OCI-LY7 (cell line): ENCODE measurements at regions not wholly inside any gene's neighbourhood (a gene's known extent, or its start where the extent isn't known, plus 50 kb on each side); places are given as distances from the start of the nearest gene placed in this dataset.

Experiments
- BruUV-seq: library from RNA; stranded (reverse); fragments of 400-500 nt; replicated peaks from 2 replicates; lab custom pipeline; 2021; lab: Mats Ljungman, UMichigan
- CTCF ChIA-PET: fragments of 300-600 bp; sonication (Branson Sonifier 250); formaldehyde crosslinking; loops from one replicate; lab custom pipeline; 2022; ENCODE audit warnings: antibody characterized with exemption; ENCODE audit not compliant: unreplicated experiment; lab: Charles Lee
- POLR2A ChIA-PET: fragments of 300-600 bp; sonication (Branson Sonifier 250); formaldehyde crosslinking; loops from one replicate; lab custom pipeline; 2022; ENCODE audit warnings: antibody characterized with exemption; lab: Charles Lee
- DNase-seq: peaks from one replicate; pipeline ENCODE4 v3.0.0-alpha.2; 2015; ENCODE audit warnings: low spot score
- H2AFZ ChIP-seq: fragments of 200-600 bp; sonication (generic), shearing (Covaris generic); 2 replicates; pipeline ENCODE4 v1.6.1; 2014; ENCODE audit warnings: mild to moderate bottlenecking, antibody characterized with exemption, low read length, moderate library complexity
- H3K27ac ChIP-seq: fragments of 200-600 bp; sonication (generic); 2 replicates; pipeline ENCODE4 v1.5.1; 2014; ENCODE audit warnings: mixed run types, low read depth, mild to moderate bottlenecking, moderate library complexity, low read length, inconsistent platforms; ENCODE audit not compliant: poor library complexity, severe bottlenecking
- H3K36me3 ChIP-seq: fragments of 200-600 bp; sonication (generic); 2 replicates; pipeline ENCODE4 v1.6.1; 2014; ENCODE audit warnings: mild to moderate bottlenecking, antibody characterized with exemption, low read length, moderate library complexity, mixed read lengths; ENCODE audit not compliant: insufficient read depth
- H3K4me1 ChIP-seq: fragments of 200-600 bp; sonication (generic); 2 replicates; pipeline ENCODE4 v1.5.1; 2014; ENCODE audit warnings: mild to moderate bottlenecking, low read length; ENCODE audit not compliant: insufficient read depth, poor library complexity, severe bottlenecking
- H3K4me2 ChIP-seq: fragments of 200-600 bp; sonication (generic); 2 replicates; pipeline ENCODE4 v1.6.1; 2014; ENCODE audit warnings: mild to moderate bottlenecking, low read length
- H3K4me3 ChIP-seq: fragments of 200-600 bp; sonication (generic); 2 replicates; pipeline ENCODE4 v1.5.1; 2014; ENCODE audit warnings: mild to moderate bottlenecking, low read depth, low read length; ENCODE audit not compliant: poor library complexity, severe bottlenecking
- H3K79me2 ChIP-seq: fragments of 200-600 bp; sonication (generic); 2 replicates; pipeline ENCODE4 v1.6.1; 2016; ENCODE audit warnings: low read depth, mild to moderate bottlenecking, low read length, moderate library complexity, mixed read lengths; ENCODE audit not compliant: insufficient read depth
- H3K9me2 ChIP-seq: fragments of 200-600 bp; sonication (generic); 2 replicates; pipeline ENCODE4 v1.6.1; 2016; ENCODE audit warnings: mild to moderate bottlenecking, low read length, mixed read lengths; ENCODE audit not compliant: insufficient read depth
- H3K9me3 ChIP-seq: fragments of 200-600 bp; sonication (generic); 2 replicates; pipeline ENCODE4 v1.6.1; 2014; ENCODE audit warnings: mild to moderate bottlenecking, mixed run types, low read length, mixed read lengths
- H4K20me1 ChIP-seq: fragments of 200-600 bp; sonication (generic); 2 replicates; pipeline ENCODE4 v1.6.1; 2014; ENCODE audit warnings: mild to moderate bottlenecking, antibody characterized with exemption, low read length, moderate library complexity, mixed read lengths; ENCODE audit not compliant: insufficient read depth
- EZH2phosphoT487 ChIP-seq: fragments of 200-600 bp; sonication (generic); IDR thresholded peaks from 2 replicates; pipeline ENCODE4 v1.6.1; 2018; ENCODE audit warnings: low read depth, borderline replicate concordance, mild to moderate bottlenecking, mixed run types, antibody characterized with exemption, low read length, moderate library complexity, mixed read lengths
- intact Hi-C: fragments of 100-400 bp; cut with micrococcal nuclease; formaldehyde crosslinking; loops from one replicate; pipeline ENCODE4 v1.10.0; 2022; ENCODE audit not compliant: unreplicated experiment
- TF ChIP-seq, protein P1 (sequence below): fragments of 200-600 bp; sonication (generic); conservative IDR thresholded peaks from 2 replicates; pipeline ENCODE4 v1.5.1; 2014; ENCODE audit warnings: mild to moderate bottlenecking, antibody characterized with exemption, low read length, moderate library complexity, mixed read lengths

DNA sequence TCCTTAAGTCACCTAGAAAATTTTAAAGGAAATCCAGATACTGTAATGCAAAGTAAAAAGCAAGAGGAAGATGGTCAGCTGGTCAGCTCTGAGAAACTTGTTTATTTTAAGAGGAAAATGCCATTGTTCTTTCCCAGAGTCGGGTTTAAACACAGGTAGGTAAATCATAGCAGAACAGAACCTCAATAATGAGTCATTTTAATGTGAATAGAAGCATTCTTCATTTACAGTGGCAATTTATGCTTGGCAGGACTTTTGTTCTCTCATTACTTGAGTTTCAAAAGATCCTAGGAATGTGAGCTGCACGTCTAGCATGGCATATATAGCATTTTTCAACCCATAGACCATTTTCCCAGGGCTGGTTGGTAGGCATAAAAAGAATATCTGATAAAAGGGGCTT, 132.3 kb downstream of the LIG4 start:
- Histone ChIP-seq H3K4me3 (no peak overlapping the region), H3K4me2 (no peak overlapping the region), H2AFZ (no peak overlapping the region), H3K4me1 (no peaks in the 10 kb centered on the region), H3K36me3 (no peaks in the 10 kb centered on the region), H3K27ac (no peak overlapping the region), H4K20me1 (no peaks in the 10 kb centered on the region), H3K9me3 (no peaks in the 10 kb centered on the region), H3K9me2 (no peaks in the 10 kb centered on the region), H3K79me2 (no peaks in the 10 kb centered on the region)
- DNase-seq: no peak
- no TSS peak for BruUV-seq
- TF ChIP-seq, protein P1, sequence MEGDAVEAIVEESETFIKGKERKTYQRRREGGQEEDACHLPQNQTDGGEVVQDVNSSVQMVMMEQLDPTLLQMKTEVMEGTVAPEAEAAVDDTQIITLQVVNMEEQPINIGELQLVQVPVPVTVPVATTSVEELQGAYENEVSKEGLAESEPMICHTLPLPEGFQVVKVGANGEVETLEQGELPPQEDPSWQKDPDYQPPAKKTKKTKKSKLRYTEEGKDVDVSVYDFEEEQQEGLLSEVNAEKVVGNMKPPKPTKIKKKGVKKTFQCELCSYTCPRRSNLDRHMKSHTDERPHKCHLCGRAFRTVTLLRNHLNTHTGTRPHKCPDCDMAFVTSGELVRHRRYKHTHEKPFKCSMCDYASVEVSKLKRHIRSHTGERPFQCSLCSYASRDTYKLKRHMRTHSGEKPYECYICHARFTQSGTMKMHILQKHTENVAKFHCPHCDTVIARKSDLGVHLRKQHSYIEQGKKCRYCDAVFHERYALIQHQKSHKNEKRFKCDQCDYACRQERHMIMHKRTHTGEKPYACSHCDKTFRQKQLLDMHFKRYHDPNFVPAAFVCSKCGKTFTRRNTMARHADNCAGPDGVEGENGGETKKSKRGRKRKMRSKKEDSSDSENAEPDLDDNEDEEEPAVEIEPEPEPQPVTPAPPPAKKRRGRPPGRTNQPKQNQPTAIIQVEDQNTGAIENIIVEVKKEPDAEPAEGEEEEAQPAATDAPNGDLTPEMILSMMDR: no peak
- no peak for TF ChIP-seq EZH2phosphoT487
- CTCF ChIA-PET: no interaction called here
- POLR2A ChIA-PET: interaction anchor here (0.9 kb wide), 1 partner anchor 9 kb away, joined by 4 read pairs; no protein-coding TSS in a partner anchor
- intact Hi-C loops: no loop called here

DNA sequence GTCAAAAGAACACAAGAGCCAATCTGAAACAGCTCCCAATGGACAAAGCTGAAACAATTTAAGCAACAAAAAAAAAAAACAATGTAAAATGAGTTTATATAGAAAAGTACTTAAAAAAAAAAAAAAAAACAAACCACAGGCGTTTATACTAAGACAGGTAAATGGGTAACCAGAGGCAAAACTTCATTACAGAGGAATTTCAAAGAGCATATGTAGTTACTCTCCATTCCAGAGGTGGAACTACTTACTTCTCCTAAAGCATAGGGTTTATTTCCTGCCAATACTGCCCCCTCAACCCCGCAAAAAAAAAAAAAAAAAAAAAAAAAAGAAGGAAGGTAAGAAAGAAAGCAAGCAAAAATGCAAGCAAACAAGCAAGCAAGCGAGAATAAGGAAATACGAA, 132.9 kb downstream of the LIG4 start:
- DNase-seq: no peak
- no peaks in the 10 kb centered on the region for H3K9me3 ChIP-seq
- H3K36me3 ChIP-seq: no peaks in the 10 kb centered on the region
- no peak overlapping the region for H3K4me2 ChIP-seq
- POLR2A ChIA-PET: no interaction called here
- H3K27ac ChIP-seq: no peak overlapping the region
- no peaks in the 10 kb centered on the region for H4K20me1 ChIP-seq
- no peaks in the 10 kb centered on the region for H3K4me1 ChIP-seq
- TF ChIP-seq EZH2phosphoT487: no peak
- TF ChIP-seq, protein P1: no peak
- no peaks in the 10 kb centered on the region for H3K9me2 ChIP-seq
- no peaks in the 10 kb centered on the region for H3K79me2 ChIP-seq
- BruUV-seq: no TSS peak
- CTCF ChIA-PET: no interaction called here
- intact Hi-C loops: no loop called here
- H3K4me3 ChIP-seq: no peak overlapping the region
- H2AFZ ChIP-seq: no peak overlapping the region

DNA sequence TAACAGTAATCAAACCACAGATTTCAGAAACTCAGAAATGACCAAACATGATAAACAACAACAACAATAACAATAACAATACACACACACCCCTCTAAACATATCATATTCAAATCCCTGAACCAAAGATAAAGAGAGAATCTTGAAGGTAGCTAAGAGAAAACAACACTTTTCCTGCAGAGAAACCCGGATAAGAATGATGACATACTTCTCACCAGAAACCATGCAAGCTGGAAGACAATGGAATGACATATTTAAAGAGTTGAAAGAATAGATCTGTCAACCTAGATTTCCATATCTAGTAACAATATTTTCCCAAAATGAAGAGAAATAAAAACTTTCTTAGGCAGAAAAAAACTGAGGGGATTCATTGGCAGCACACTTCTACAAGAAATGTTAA, 138.1 kb downstream of the LIG4 start:
- intact Hi-C loops: no loop called here
- Histone ChIP-seq H4K20me1 (no peaks in the 10 kb centered on the region), H3K4me2 (no peak overlapping the region), H3K79me2 (no peaks in the 10 kb centered on the region), H2AFZ (no peak overlapping the region), H3K9me3 (no peaks in the 10 kb centered on the region), H3K4me1 (no peaks in the 10 kb centered on the region), H3K4me3 (no peak overlapping the region), H3K36me3 (no peaks in the 10 kb centered on the region), H3K9me2 (no peaks in the 10 kb centered on the region), H3K27ac (no peak overlapping the region)
- DNase-seq: no peak
- TF ChIP-seq, protein P1: no peak
- no peak for TF ChIP-seq EZH2phosphoT487
- no TSS peak for BruUV-seq
- POLR2A ChIA-PET: no interaction called here
- CTCF ChIA-PET: no interaction called here
